Liver (tissue), 8 donors: ENCODE measurements at regions not wholly inside any gene's neighbourhood (a gene's known extent, or its start where the extent isn't known, plus 50 kb on each side); places are given as distances from the start of the nearest gene placed in this dataset.
"Not testable (repeated sequence)": the region's sequence is repeated elsewhere in the genome, so short reads cannot be mapped to it uniquely, and the experiment has no call there.

ENCODE experiments used
- DNase-seq: peaks from one replicate; pipeline ENCODE4 v3.0.0-alpha.2; 2017; ENCODE audit warnings: low spot score
- H3K27ac ChIP-seq, 2 donors: one replicate each; pipeline ENCODE4 v1.7.0; 2013; ENCODE audit warnings: inconsistent platforms in 2 of 2, low read length in 2 of 2, control low read depth in 1 of 2, low read depth in 1 of 2, mild to moderate bottlenecking in 1 of 2
- H3K27me3 ChIP-seq, 4 donors: one replicate each; pipeline versions ENCODE4 v1.6.1 to v1.7.0; 2013; ENCODE audit warnings: low read length in 3 of 4, inconsistent platforms in 1 of 4, mild to moderate bottlenecking in 1 of 4, moderate library complexity in 1 of 4; ENCODE audit not compliant: control insufficient read depth in 4 of 4, insufficient read depth in 4 of 4
- H3K36me3 ChIP-seq, 4 donors: one replicate each; pipeline versions ENCODE4 v1.6.1 to v1.7.0; 2013; ENCODE audit warnings: low read length in 3 of 4, mild to moderate bottlenecking in 3 of 4, low read depth in 1 of 4, moderate library complexity in 1 of 4; ENCODE audit not compliant: control insufficient read depth in 4 of 4, insufficient read depth in 3 of 4
- H3K4me1 ChIP-seq, 4 donors: one replicate each; pipeline versions ENCODE4 v1.6.1 to v1.7.0; 2013; ENCODE audit warnings: low read length in 3 of 4, mild to moderate bottlenecking in 3 of 4, moderate library complexity in 1 of 4; ENCODE audit not compliant: control insufficient read depth in 4 of 4, insufficient read depth in 4 of 4
- H3K4me3 ChIP-seq, 3 donors: one replicate each; pipeline versions ENCODE4 v1.6.1 to v1.7.0; 2013; ENCODE audit warnings: low read length in 3 of 3, control low read depth in 1 of 3, low read depth in 1 of 3, mild to moderate bottlenecking in 1 of 3
- H3K9ac ChIP-seq, 2 donors: one replicate each; pipeline ENCODE4 v1.7.0; 2013; ENCODE audit warnings: low read length in 2 of 2, mild to moderate bottlenecking in 2 of 2, moderate library complexity in 2 of 2, control low read depth in 1 of 2, low read depth in 1 of 2
- H3K9me3 ChIP-seq, 4 donors: one replicate each; pipeline versions ENCODE4 v1.6.1 to v1.7.0; 2013; ENCODE audit warnings: low read length in 3 of 4; ENCODE audit not compliant: control insufficient read depth in 4 of 4
- ATF3 ChIP-seq: IDR thresholded peaks from 2 replicates; pipeline ENCODE4 v1.6.1; 2016; ENCODE audit warnings: antibody characterized with exemption
- CTCF ChIP-seq: fragments of 150-350 bp; IDR thresholded peaks from 2 replicates; pipeline ENCODE4 v1.5.1; 2017; ENCODE audit warnings: improper control_type of control experiment, low read depth, low read length; ENCODE audit not compliant: missing input control
- EGR1 ChIP-seq, 2 donors: IDR thresholded peaks; 2 replicates each; pipeline ENCODE4 v1.6.1; 2016 to 2018; ENCODE audit warnings: antibody characterized with exemption in 2 of 2, low read depth in 2 of 2
- FOXA1 ChIP-seq: IDR thresholded peaks from 2 replicates; pipeline ENCODE4 v1.6.1; 2016; ENCODE audit warnings: antibody characterized with exemption
- FOXA2 ChIP-seq: IDR thresholded peaks from 2 replicates; pipeline ENCODE4 v1.6.1; 2016; ENCODE audit warnings: antibody characterized with exemption
- HNF4A ChIP-seq, 2 donors: conservative IDR thresholded peaks; 2 replicates each; pipeline ENCODE4 v1.6.1; 2016; ENCODE audit warnings: antibody characterized with exemption in 2 of 2, mild to moderate bottlenecking in 2 of 2
- HNF4G ChIP-seq: IDR thresholded peaks from 2 replicates; pipeline ENCODE4 v1.6.1; 2016; ENCODE audit warnings: antibody characterized with exemption
- JUND ChIP-seq, 2 donors: IDR thresholded peaks; 2 replicates each; pipeline ENCODE4 v1.6.1; 2016; ENCODE audit warnings: antibody characterized with exemption in 2 of 2
- MAX ChIP-seq: IDR thresholded peaks from 2 replicates; pipeline ENCODE4 v1.6.1; 2016; ENCODE audit warnings: antibody characterized with exemption
- NR2F2 ChIP-seq: IDR thresholded peaks from 2 replicates; pipeline ENCODE4 v1.6.1; 2016; ENCODE audit warnings: antibody characterized with exemption
- RAD21 ChIP-seq, 2 donors: IDR thresholded peaks; 2 replicates each; pipeline ENCODE4 v1.6.1; 2016; ENCODE audit warnings: antibody characterized with exemption in 2 of 2, mild to moderate bottlenecking in 2 of 2
- REST ChIP-seq: IDR thresholded peaks from 2 replicates; pipeline ENCODE4 v1.6.1; 2016; ENCODE audit warnings: antibody characterized with exemption, mild to moderate bottlenecking
- RXRA ChIP-seq, 2 donors: IDR thresholded peaks; 2 replicates each; pipeline ENCODE4 v1.6.1; 2017 to 2018; ENCODE audit warnings: antibody characterized with exemption in 2 of 2, mild to moderate bottlenecking in 1 of 2
- SP1 ChIP-seq: IDR thresholded peaks from 2 replicates; pipeline ENCODE4 v1.6.1; 2018; ENCODE audit warnings: antibody characterized with exemption, mild to moderate bottlenecking
- TAF1 ChIP-seq: conservative IDR thresholded peaks from 2 replicates; pipeline ENCODE4 v1.6.1; 2016; ENCODE audit warnings: antibody characterized with exemption, mild to moderate bottlenecking
- ZBTB33 ChIP-seq: IDR thresholded peaks from 2 replicates; pipeline ENCODE4 v1.6.1; 2016; ENCODE audit warnings: antibody characterized with exemption
- WGBS: extraction: QIAGEN DNeasy Blood & Tissue Kit; methylation state at CpG from one replicate; pipeline ENCODE4 v1.1.7; 2013; 5-methylcytosine and 5-hydroxymethylcytosine counted together
- donor health status: healthy.
- donor health status: healthy.
- donor health status: healthy.
- donor health status: healthy.
- donor health status: healthy.

- DNase-seq: no peak
- peaks cover 0 to 2% (median 0%) of the 10 kb centered on the region in 4 donors for H3K9me3 ChIP-seq
- no peaks in the 10 kb centered on the region for H3K36me3 ChIP-seq
- no peak overlapping the region for H3K27ac ChIP-seq
- 53% methylated on average over 2 of the region's 2 CpGs for WGBS
- no peaks in the 10 kb centered on the region for H3K27me3 ChIP-seq
- H3K9ac ChIP-seq: no peak overlapping the region
- no peak overlapping the region for H3K4me3 ChIP-seq
- TF ChIP-seq HNF4A (conservative IDR thresholded peaks at IDR 0.05): no peak
- TF ChIP-seq HNF4G: no peak
- no peak for TF ChIP-seq FOXA1
- TF ChIP-seq EGR1 (IDR thresholded peaks at IDR 0.05; ENCODE audit: low read depth in 2 of 2): no peak
- TF ChIP-seq FOXA2: no peak
- no peak for TF ChIP-seq RAD21 (IDR thresholded peaks at IDR 0.05)
- TF ChIP-seq MAX: no peak
- no peak for TF ChIP-seq JUND (IDR thresholded peaks at IDR 0.05)
- no peak for TF ChIP-seq ATF3
- no peak for TF ChIP-seq REST
- TF ChIP-seq ZBTB33: no peak
- no peak for TF ChIP-seq SP1
- TF ChIP-seq RXRA (IDR thresholded peaks at IDR 0.05): no peak
- TF ChIP-seq NR2F2: no peak
- no peak for TF ChIP-seq CTCF
- no peak for TF ChIP-seq TAF1
- H3K4me1 ChIP-seq: no peaks in the 10 kb centered on the region
Observed at GRCh38 chr11:21798216-21798615, 394.7 kb upstream of the ANO5 start.

- H3K9me3 ChIP-seq, H3K27ac ChIP-seq, H3K4me1 ChIP-seq, H3K4me3 ChIP-seq, H3K36me3 ChIP-seq, H3K9ac ChIP-seq, DNase-seq, H3K27me3 ChIP-seq: not testable (repeated sequence)
- WGBS: 51% methylated on average over 1 of the region's 1 CpG
Observed at GRCh38 chr11:21804523-21804922, 388.4 kb upstream of the ANO5 start.
